Activated CD8-positive, alpha-beta memory T cell treated with anti-CD3 and anti-CD28 coated beads, Interleukin-2, amount 50 U/mL, for 4 hours (primary cell): ENCODE measurements at regions not wholly inside any gene's neighbourhood (a gene's known extent, or its start where the extent isn't known, plus 50 kb on each side); places are given as distances from the start of the nearest gene placed in this dataset.

ENCODE experiments used
- DNase-seq: peaks from one replicate; pipeline ENCODE4 v3.0.0-alpha.2; 2020

DNA sequence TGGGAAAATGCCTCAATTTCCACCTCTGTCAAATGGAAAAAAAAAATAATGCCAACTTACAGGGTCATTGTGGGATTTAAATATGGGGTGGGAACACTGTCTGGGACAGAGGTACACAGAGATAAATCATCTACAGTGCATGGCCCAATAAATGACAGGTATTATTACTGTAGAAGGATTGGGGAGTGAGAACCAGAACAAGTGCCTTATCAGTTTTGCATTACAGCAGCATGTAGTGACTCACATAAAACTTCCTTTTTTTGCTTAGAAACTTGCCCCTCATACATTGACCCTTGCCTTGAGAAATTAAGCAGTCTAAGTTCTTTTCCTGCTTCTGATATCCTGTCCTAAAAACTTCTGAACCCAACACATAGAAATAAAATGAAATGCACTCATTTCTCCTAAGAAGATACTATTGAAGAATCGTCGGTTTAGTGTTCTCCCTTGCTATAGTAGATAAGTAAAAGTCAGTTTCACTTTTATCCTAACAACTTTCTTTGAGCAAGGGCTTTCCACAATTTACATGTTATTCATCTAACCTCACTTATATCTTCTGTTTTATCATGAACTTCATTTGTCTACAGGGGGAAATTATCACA is 121.0 kb upstream of the HAAO start:
- DNase-seq, result no peak

DNA sequence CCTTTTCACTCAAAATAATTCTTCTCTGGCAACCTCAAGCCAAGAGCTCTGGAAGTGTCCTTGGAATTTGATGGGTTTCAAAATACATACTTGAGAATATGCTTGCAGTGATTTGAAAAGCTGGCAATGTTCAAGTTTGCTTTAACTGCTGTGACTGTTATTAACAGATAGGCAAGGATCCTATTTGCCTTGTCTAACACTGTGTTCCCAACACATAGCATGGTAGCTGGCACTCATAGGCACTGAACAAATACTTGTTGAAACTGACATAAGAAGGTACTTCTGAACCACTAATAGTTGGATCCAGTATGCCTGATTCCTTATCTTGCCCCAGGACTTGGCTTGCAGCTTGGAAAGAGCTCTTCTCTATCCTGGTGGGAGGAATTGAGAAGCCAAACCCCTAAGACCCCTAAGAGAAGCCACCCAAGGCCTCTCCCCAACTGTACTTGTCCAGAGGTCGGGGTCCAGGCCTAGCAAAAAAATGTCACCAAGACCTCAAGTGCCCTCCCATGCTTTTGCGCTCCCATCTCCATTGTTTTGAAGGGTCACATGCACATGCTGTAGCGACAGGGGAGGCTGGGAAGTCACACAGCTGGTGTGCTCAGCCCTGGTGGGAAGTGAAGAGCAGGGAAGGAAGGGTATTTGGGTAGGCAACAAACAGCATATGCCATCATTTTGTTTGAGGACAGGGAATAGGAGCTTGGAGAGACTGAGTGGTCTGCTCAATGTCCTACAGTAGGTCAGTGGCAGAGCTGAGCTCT is 118.4 kb upstream of the HAAO start:
- no peak for DNase-seq

DNA sequence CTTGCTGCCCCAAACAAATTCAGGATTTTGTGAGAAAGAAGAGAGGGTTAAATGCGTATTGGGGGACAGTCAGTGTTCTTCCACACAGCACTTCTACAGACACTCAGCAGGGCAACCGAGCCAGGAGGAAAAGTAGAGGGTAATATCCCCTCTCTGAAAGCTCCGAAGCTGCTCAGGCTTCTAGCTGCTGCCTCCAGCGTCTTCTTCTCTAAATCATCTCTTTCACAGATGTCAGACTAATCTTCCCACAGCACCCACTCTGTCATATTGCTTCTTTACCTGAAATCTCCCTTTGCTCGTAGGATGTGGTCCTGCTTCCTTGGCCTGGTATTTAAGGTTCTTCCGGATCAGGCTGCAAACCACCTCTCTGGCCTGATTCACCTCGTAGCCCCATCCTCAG is 117.6 kb upstream of the HAAO start:
- no peak for DNase-seq

DNA sequence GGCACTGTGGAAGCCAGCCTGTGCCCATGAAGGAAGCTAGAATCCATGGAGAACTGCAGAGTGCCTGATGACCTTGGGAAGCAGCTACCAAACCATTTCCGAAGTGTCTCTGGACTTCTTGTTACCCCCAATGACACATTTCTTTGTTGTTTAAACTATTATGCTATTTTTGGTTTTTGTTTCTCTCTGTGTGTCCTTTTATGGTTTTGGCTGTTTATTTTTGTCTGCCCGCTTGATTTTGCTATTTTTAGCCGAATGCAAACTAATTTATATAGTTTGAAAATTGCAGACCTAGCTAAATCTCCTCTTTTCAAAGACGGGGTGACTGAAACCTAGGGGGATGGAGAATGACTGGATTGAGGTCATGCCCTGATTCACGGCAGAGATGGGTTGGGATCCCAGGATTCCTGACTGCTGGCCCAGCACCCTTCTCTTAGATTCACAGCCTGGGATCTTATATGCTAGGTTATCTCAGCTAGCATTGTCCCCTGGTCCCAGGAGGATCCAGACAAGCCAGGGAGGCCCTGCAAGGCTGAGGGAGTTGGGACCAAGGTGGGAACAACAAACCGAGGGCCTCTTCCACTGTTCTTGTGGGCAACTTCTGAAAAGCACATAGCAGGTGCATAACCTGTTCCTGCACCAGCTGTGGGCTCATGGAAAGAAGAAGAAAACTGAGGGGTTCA is 116.3 kb upstream of the HAAO start:
- no peak for DNase-seq

DNA sequence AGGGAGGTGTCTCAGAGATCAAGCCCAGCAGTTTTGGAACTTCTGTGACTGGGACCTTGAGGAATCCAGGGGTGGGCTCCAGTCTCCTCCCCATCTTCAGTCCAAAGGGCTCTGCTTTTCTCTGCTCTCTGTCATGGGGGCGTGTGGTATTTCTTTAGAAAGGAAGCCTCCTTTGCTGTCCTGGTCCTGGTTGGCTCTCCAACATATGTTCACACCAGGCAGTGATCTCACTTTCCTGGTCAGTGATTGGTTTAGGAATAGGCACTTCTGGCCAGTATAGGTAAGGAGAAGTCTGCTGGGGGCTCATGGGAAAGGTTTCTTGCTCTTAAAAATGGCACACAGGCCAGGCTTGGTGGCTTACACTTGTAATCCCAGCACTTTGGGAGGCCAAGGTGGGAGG is 115.5 kb upstream of the HAAO start:
- no peak for DNase-seq

DNA sequence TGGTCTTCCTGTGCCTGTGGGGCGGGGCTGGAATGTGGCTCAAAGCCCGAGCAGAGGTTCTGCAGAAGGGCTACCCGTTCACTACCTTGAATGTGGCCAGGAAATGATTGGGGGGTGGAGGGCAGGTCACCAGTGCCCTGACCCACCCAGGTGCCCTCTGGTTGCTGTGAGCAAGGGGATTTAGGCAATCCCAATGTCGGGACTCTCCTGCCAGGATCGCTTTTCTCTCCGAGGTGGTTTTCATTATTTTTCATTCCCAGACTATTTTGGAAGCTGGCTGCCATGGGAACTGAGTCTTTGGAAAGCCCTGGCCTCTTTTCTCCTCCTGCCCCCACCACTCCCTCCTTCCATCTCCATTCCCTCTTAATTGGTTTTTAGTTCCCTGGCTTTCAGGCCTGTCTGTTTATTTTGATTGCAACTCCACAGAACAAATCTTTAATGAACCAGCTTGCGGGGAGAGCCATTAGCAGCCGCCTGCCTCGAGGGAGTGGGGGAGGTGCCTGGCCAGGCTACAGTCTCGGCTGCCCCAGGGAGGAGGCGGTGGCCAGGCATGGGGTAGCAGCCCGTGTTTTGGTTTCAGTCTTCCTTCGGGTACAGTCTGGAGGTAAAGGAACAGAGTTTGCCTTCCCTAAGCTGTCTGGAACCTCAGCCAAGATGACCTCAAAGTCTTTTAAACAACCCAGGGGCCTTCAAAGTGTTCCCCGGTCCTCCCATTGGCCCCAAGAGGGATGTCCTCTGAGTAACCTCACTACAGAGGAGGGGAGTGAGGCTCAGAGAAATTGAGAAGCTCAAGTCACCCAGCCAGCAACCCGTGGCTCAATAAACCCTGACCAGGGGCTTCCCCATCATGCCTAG is 114.4 kb upstream of the HAAO start:
- no peak for DNase-seq

DNA sequence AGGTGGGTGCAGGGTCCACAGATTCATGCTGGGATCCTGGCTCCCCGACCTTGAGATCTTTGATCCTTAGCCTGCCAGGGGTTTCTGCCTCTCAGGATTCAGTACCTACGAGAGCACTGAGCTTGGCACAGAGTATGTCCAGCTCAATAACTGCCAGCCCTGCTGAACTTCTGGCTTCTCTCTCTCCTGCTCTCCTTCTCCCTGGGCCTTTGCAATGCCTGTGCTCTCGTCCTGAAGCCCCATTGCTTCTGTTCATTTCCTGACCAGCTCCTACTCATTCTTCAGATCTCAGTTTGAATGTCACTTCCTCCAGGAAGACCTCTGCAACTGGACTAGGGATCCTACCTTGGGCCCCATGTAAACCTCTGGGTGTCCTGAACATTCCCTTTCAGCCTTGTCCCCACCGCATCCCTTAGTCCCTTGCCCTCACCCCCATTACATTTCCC is 113.8 kb upstream of the HAAO start:
- DNase-seq, result no peak

DNA sequence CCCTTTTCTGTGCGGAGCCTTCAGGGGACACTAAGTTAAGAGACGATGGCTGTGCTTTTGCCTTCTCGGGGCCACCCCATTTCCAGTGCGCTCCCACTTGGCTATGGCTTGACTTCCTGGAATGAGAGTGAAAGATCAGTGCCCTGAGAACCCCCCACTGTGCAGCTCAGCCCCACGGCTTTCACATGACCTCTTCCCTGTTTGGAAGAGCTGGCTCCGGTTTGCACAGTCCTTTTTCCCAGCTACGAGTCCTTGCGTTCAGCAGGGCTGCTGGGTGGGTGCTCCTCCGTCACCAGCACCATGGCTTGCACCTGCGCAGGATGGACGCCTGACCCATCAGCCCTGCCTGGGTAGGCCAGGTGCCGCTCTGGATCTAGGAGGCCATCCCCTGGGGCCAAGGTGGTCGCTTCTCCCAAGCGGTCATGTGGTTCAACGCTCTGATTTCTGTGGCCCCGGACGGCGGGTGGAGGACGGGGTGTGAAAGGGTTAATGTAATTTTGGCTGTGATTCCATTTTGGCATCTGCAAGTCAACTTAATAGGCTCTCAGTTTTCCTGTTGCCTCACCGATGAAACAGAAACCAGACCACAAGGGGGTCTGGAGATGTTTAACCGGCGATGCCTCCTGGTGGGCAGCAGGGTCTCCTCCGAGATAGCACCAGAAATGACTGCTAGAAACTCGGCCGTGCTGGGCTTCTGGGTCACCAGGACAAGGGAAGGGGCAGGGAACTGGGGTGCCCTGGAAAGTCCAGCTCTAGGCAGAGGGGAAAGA is 113.1 kb upstream of the HAAO start:
- no peak for DNase-seq

DNA sequence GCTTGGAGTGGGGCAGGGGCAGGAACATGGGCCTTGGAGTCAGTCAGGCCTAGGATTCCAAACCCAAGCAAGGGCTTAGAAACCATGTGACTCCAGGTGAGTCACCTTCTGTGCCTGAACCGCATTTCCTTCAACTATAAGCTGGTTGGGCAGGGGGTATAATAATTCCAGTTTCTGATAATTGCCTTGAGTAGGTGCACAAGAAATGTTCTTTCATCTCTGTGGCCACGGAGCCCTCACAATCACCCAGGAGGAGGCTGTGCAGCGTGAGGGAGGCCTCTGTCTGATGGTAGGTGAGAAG is 112.1 kb upstream of the HAAO start:
- DNase-seq, result no peak

DNA sequence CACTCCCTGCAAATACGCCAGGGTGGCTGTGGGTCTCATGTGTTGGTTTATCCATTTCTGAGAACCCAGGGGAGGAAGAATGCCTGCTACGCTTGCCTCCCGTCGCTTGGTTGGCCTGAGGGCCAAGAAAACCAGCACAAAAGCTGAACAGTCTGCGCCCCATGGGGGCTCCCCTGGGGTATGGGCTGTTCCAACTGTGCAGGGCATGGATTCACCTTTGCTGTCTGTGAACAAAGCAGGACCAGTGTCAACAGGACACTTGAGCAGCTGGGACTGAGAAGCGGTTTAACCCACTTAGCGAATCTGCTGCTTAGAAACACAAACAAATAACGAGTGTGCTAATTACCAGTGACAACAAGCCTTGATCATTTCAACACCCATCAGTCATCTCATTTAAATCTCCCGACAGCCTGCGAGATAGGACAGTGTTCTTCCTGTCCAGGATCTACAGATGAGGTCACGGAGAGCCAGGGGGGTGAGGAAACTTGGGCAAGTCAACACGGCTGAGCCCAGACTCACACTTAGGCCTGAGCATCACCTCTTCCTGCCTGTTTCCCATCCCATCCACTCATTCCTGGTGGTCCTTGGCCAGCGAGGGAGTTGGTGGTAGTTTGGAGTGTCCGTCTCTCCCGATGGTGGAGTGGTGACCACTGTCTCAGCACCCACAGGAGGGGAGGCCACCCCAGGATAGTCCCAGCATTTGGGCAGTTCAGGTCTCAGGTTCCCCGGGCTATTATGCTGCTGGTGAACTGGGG is 111.6 kb upstream of the HAAO start:
- DNase-seq, result no peak

DNA sequence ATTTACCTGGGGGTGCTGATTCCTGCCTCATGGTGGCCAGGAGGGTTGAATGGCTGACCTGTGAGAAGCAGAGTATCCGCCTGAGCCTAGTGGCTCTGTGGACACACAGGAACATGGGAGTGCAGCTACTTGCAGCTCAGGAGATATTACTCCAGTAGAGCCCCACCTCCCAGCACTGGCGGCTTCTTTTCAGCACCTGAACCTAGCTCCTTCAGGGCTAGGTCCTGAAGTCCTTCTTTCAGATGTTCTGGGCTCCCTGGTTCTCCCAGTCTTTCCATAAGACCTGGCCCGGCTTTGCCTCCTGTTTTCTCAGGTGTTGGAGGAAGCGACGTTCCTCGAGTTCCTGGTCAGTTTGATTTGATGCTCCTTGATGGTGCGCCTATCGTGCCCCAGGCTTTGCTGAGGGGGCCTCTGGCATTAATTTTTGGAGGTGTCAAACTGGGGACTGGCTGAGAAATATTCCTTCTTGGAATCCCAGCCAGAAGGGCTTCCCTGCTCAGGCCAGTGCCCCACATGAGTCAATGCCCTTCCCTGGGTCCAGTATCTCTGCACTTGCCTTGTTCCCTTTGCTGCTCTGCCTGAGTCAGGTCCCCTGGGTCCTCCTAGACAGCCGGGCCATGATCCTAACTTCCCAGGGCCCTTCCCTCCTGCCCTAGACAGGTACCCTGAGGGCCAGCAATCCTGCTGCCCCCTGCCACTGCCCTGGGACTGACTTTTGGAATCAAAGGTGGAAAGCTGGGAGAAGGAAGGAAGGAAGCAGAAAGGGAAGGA is 110.7 kb upstream of the HAAO start:
- DNase-seq, result no peak

DNA sequence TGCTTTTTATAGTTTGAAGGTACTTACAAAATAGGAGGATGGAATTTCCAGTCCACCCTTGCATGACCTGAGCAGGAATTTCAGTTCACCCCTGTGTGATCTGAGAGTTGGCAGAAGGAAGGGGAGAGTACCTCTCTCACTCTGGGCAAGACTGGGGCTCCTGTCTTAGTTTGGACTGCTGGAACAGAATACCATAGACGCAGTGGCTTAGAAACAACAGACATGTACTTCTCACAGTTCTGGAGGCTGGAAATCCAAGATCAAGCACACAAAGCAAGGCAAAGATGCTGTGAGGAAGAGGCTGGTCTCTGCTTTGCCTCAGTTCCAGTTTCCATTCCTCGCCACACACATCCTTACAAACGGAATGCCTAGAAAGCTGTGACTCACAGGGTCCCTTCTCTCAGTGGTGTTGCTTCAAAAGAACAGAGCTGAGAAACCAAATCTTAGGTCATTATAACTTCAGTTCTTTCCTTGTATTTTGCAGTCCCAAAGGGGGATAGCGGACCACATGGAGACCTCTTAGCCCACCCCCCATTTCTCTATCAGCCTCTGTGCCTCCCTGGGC is 108.8 kb upstream of the HAAO start:
- DNase-seq, result no peak

DNA sequence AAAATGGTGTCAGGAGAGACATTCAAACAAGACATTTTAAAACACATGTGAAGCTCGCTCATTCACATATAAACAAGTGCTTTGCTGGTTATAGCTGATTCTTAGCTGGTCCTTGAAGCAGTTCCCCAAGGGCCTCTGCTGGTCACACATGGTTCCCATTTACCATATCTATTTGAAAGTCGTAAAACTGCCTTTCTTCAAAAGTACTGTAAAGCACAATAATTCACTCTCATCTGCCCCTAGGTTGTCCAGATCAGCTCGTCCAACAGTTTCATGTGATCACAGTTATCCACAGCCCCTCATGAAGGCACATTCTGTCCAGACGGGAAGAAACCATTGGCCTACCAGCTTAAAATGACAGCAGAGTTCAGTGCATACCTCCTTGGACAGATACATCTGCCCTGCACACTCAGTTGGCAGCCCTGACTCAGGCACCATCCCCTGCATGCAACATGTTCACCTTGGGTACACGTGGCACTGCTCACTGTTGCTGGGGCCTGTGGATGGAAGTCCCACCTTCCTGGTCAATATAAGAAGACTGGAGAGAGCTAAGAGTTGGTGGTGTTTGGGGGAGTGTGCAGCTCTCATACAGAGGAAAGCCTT is 108.0 kb upstream of the HAAO start:
- DNase-seq, result no peak

DNA sequence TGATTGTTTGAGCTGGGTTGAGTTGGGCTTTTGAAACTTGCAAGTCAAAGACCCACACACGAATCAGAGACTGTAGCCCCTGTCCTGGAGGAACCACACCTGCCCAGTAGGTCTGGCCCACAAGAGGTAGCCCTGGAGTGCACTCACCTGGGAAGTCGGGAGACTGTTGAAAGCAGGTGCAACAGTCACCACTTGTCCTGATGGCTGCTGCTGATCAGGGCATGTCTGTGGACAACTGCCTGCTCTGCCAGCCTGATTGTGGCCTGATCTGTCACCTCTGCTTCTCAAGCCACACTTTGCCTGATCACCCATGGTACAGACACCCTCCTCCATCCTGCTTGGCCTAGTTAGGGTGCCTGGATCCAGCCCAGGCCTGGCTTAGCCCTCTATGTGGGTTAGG is 105.0 kb upstream of the HAAO start:
- DNase-seq, result no peak

DNA sequence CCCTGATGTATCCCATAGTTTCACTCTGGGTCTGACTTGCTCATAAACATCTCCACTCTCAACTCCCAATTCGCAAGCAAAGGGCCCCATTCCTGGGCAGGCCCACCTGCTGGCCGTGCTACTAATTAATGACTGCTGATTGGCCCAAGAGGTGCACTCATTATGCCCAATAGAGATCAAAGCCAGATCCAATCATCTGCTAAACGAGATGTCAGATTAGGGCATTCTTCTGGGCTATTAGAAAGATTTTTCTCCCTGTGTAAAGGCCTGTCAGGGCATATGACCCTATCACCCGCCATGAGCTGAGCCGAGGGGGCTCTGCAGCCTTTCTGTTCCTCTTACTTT is 103.4 kb upstream of the HAAO start:
- no peak for DNase-seq

DNA sequence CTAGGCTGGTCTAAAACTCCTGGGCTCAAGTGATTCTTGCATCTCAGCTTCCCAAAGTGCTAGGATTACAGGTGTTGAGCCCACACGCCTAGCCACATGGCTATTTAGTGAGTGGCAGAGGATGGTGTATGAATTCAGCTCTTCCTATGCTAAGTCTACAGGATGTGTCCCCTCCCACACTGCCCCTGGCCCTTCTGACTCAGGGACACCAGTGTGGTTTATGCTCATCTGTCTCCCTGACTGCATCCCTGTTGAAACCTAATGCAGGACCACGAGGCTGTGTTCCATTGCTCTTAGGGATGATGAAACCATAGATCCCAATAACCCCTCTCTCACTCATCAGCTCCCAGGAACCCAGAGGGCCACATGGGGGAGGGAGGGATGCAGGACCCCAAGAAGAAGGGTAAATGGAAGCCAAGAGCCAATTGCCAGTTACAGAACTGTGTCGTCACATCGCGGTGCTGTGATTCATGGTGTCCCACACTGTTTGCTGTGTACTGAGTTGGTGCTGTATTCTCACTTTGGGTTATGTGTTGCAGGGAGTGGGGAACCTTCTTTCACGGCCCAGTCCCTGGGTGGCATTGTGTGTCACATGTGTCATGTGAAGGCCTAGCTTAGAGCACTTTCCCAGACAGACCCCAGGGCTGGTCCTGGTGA is 102.9 kb upstream of the HAAO start:
- DNase-seq, result no peak

DNA sequence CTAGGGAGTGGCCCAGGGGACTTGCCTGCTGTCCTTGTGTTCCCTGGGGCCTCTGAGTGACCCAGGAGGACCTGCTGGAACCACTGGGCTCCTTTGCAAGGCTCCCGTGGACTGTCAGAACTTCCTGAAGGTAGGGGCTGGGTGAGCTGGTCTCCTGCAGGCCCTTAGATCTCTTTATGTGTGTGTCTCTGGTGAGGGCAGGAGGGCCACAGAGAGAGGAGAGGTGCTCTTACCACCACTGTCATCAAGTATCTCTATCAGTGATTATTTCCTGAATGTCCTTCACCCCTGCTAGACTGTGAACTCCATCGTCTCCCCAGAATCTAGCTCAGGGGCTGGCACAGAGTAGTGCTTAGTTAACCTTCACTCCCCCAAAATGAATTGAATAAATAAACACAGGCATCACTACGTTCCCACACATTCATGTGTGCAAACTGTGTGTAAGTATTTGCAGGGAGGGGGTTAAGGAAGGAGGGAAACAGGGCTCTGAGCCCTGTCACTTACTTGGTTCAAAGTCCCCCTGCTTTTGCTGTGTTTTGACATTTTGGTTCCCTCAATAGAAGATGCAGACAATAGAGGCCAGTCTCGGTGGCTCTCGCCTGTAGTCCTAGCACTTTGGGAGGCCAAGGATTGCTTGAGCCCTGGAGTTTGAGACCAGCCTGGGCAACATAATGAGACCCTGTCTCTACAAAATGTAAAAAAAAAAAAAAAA is 100.8 kb upstream of the HAAO start:
- DNase-seq, result no peak

DNA sequence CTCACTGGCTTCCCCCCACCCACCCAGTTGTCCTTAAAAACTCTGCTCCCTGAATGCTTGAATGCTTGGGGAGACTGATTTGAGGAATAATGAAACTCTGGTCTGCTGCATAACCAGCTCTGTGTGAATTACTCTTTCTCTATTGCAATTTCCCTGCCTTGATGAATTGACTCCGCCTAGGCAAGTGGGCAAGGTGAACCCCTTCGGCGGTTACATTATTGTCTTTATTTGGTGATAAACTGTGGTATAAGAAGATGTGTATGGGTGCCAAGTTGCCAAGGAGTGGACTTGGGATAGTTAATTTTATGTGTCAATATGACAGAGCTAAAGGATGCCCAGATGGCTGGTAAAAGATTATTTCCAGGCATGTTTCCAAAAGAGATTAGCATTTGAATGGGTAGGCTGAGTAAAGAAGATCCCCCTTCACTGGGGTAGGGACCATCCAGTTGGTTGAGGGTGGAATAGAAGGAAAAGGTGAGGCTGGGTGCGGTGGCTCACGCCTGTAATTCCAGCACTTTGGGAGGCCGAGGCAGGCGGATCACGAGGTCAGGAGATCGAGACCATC is 98.5 kb upstream of the HAAO start:
- DNase-seq, result no peak
